ENCODE measurements at regions not wholly inside any gene's neighbourhood (a gene's known extent, or its start where the extent isn't known, plus 50 kb on each side); places are given as distances from the start of the nearest gene placed in this dataset.

GRCh38 chr5:158119961-158120723 lies 261.2 kb upstream of the CLINT1 start:
- Histone ChIP-seq H3K36me3 (no peaks in the 10 kb centered on the region), H3K27me3 (peaks cover 0 to 13% (median 0%) of the 10 kb centered on the region in 4 donors), H3K4me3 (no peak overlapping the region), H3K4me1 (no peaks in the 10 kb centered on the region), H3K9me3 (no peaks in the 10 kb centered on the region), H3K27ac (peak overlapping the region in 1 of 4 donors; percentile 17)
- no peak for DNase-seq
- intact Hi-C loops (cut with DNase I), result no loop called here
- WGBS, 2 donors, result 61 to 62% methylated on average over 5 of the region's 5 CpGs
- TF ChIP-seq, protein P1, sequence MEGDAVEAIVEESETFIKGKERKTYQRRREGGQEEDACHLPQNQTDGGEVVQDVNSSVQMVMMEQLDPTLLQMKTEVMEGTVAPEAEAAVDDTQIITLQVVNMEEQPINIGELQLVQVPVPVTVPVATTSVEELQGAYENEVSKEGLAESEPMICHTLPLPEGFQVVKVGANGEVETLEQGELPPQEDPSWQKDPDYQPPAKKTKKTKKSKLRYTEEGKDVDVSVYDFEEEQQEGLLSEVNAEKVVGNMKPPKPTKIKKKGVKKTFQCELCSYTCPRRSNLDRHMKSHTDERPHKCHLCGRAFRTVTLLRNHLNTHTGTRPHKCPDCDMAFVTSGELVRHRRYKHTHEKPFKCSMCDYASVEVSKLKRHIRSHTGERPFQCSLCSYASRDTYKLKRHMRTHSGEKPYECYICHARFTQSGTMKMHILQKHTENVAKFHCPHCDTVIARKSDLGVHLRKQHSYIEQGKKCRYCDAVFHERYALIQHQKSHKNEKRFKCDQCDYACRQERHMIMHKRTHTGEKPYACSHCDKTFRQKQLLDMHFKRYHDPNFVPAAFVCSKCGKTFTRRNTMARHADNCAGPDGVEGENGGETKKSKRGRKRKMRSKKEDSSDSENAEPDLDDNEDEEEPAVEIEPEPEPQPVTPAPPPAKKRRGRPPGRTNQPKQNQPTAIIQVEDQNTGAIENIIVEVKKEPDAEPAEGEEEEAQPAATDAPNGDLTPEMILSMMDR (IDR thresholded peaks at IDR 0.05), result no peak
- no peak for TF ChIP-seq POLR2A (IDR thresholded peaks at IDR 0.05)

- Histone ChIP-seq H3K36me3 (no peaks in the 10 kb centered on the region), H3K4me3 (no peak overlapping the region), H3K27me3 (peaks cover 0 to 13% (median 0%) of the 10 kb centered on the region in 4 donors), H3K27ac (peak overlapping the region in 2 of 4 donors; percentile 50 to 52), H3K9me3 (no peaks in the 10 kb centered on the region), H3K4me1 (no peaks in the 10 kb centered on the region)
- intact Hi-C loops (cut with DNase I), result no loop called here
- DNase-seq, result no peak
- TF ChIP-seq, protein P1 (IDR thresholded peaks at IDR 0.05), result no peak
- no peak for TF ChIP-seq POLR2A (IDR thresholded peaks at IDR 0.05)
- 61 to 64% methylated on average over 6 of the region's 6 CpGs for WGBS, 2 donors
Observed at GRCh38 chr5:158117467-158118160, 258.7 kb upstream of the CLINT1 start.

DNA sequence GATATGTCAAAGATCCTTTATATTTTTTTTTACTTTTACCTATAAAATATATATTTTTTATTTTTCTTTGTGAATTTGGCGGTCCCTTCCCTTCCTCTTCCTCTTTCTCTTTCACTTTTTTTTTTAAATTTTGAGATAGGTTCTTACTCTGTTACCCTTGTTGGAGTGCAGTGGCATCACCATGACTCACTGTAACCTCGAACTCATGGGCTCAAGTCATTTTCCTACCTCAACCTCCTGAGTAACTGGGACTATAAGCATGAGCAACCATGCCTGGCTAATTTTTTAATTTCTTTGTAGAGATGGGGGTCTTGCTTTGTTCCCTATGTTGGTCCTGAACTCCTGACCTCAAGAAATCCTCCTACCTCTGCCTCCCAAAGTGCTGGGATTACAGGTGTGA lies 258.0 kb upstream of the CLINT1 start:
- intact Hi-C loops (cut with DNase I), result no loop called here
- Histone ChIP-seq H3K27ac (peak overlapping the region in 1 of 4 donors; percentile 50), H3K36me3 (no peaks in the 10 kb centered on the region), H3K27me3 (peaks cover 0 to 13% (median 0%) of the 10 kb centered on the region in 4 donors), H3K9me3 (no peaks in the 10 kb centered on the region), H3K4me3 (no peak overlapping the region), H3K4me1 (no peaks in the 10 kb centered on the region)
- 54 to 77% methylated on average over 2 of the region's 2 CpGs for WGBS, 2 donors
- no peak for DNase-seq
- TF ChIP-seq, protein P1 (IDR thresholded peaks at IDR 0.05), result no peak
- no peak for TF ChIP-seq POLR2A (IDR thresholded peaks at IDR 0.05)

GRCh38 chr5:158115468-158115867 lies 256.5 kb upstream of the CLINT1 start:
- Histone ChIP-seq H3K27me3 (peaks cover 0 to 13% (median 0%) of the 10 kb centered on the region in 4 donors), H3K36me3 (no peaks in the 10 kb centered on the region), H3K9me3 (no peaks in the 10 kb centered on the region), H3K4me1 (no peaks in the 10 kb centered on the region), H3K27ac (no peak overlapping the region), H3K4me3 (no peak overlapping the region)
- no peak for TF ChIP-seq POLR2A (IDR thresholded peaks at IDR 0.05)
- TF ChIP-seq, protein P1 (IDR thresholded peaks at IDR 0.05), result no peak
- no peak for DNase-seq
- intact Hi-C loops (cut with DNase I), result no loop called here
- 71 to 88% methylated on average over 1 of the region's 1 CpG for WGBS, 2 donors

DNA sequence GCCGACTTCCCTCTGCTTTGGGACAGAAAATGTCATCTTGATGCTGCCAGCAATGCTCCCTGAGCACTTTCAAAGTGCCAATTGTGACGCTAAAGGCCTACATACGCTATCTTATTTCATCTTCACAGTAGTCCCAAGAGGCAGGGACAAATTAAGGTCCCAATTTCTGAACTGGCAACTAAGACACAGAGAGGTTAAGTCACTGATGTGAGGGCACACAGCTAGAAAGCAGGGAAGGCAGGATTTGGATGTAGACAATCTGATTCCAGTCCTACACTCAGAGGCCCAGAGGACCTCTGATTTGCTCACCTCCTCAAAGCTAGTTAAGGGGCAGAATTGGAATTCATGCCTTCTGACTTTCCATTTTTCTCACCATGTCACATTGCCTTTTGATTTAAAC lies 249.2 kb upstream of the CLINT1 start:
- intact Hi-C loops (cut with DNase I), result no loop called here
- Histone ChIP-seq H3K27me3 (no peaks in the 10 kb centered on the region), H3K4me3 (no peak overlapping the region), H3K36me3 (no peaks in the 10 kb centered on the region), H3K9me3 (no peaks in the 10 kb centered on the region), H3K4me1 (no peaks in the 10 kb centered on the region), H3K27ac (no peak overlapping the region)
- DNase-seq, result no peak
- TF ChIP-seq, protein P1 (IDR thresholded peaks at IDR 0.05), result no peak
- no peak for TF ChIP-seq POLR2A (IDR thresholded peaks at IDR 0.05)
- WGBS, 2 donors, result 75 to 87% methylated on average over 3 of the region's 3 CpGs
